GM13976 (cell line): ENCODE measurements at regions not wholly inside any gene's neighbourhood (a gene's known extent, or its start where the extent isn't known, plus 50 kb on each side); places are given as distances from the start of the nearest gene placed in this dataset.

Experiments
- DNase-seq: peaks from one replicate; pipeline ENCODE4 v3.0.0; 2012; ENCODE audit warnings: low spot score
- in situ Hi-C: fragments of 300-500 bp; cut with MboI; formaldehyde crosslinking; loops from one replicate; pipeline ENCODE4 v1.12.0; 2022; ENCODE audit warnings: low sequenced_read_pairs, mixed read lengths, inconsistent platforms; ENCODE audit not compliant: unreplicated experiment
- TF ChIP-seq, protein P1 (sequence below): IDR thresholded peaks from 2 replicates; pipeline ENCODE4 v1.5.1; 2012; ENCODE audit warnings: borderline replicate concordance, mild to moderate bottlenecking; ENCODE audit not compliant: insufficient read depth; ENCODE audit errors: extremely low read depth, missing control alignments, control extremely low read depth

DNA sequence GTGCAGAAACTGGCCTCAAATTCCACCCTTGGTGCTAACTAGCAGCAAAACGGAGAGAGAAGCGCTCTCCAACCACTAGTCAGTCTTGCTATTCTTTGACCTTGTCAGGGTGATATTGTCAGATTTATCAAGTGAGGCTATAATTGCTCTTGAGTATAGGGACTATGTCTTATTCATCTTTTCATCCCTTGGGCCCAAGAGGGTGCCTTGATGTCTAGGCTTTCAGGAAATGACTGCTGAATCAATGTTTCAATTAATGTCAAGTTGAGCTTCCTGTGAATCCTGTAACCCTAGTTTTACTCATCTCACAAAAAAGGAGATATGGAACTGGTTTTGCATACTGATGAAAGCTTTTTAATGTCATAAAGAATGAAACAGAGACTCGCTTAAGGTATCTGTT is 701.3 kb downstream of the EDEM1 start:
- TF ChIP-seq, protein P1, sequence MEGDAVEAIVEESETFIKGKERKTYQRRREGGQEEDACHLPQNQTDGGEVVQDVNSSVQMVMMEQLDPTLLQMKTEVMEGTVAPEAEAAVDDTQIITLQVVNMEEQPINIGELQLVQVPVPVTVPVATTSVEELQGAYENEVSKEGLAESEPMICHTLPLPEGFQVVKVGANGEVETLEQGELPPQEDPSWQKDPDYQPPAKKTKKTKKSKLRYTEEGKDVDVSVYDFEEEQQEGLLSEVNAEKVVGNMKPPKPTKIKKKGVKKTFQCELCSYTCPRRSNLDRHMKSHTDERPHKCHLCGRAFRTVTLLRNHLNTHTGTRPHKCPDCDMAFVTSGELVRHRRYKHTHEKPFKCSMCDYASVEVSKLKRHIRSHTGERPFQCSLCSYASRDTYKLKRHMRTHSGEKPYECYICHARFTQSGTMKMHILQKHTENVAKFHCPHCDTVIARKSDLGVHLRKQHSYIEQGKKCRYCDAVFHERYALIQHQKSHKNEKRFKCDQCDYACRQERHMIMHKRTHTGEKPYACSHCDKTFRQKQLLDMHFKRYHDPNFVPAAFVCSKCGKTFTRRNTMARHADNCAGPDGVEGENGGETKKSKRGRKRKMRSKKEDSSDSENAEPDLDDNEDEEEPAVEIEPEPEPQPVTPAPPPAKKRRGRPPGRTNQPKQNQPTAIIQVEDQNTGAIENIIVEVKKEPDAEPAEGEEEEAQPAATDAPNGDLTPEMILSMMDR: no peak
- in situ Hi-C loops: no loop called here

GRCh38 chr3:5889374-5889773 is 701.9 kb downstream of the EDEM1 start:
- TF ChIP-seq, protein P1: no peak
- no peak for DNase-seq
- in situ Hi-C loops: no loop called here

More for the DNA sequence above, 701.3 kb downstream of the EDEM1 start:
- DNase-seq: no peak

DNA sequence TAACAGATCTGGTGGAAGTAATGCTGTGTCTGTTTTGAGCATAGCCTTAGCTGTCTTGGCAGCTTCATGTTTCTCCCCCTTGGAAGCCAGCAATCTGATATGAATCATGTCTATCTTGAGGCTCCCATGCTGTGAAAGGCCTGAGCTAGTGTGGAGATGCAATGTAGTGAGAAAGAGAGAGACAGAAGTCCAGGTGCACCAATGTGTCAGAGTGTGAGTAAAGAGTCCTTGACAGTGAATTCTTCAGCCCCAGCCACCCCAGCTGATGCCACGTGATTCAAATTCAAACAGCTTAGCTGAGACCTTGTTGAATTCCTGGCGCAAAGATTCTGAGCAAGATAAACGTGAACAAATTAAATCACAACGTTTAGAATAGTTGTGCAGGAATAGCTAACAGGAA is 704.2 kb downstream of the EDEM1 start:
- in situ Hi-C loops: no loop called here
- DNase-seq: no peak
- TF ChIP-seq, protein P1: no peak

- in situ Hi-C loops: no loop called here
- DNase-seq: no peak
- TF ChIP-seq, protein P1: no peak
Measured at GRCh38 chr3:5898106-5898505, 710.6 kb downstream of the EDEM1 start.

DNA sequence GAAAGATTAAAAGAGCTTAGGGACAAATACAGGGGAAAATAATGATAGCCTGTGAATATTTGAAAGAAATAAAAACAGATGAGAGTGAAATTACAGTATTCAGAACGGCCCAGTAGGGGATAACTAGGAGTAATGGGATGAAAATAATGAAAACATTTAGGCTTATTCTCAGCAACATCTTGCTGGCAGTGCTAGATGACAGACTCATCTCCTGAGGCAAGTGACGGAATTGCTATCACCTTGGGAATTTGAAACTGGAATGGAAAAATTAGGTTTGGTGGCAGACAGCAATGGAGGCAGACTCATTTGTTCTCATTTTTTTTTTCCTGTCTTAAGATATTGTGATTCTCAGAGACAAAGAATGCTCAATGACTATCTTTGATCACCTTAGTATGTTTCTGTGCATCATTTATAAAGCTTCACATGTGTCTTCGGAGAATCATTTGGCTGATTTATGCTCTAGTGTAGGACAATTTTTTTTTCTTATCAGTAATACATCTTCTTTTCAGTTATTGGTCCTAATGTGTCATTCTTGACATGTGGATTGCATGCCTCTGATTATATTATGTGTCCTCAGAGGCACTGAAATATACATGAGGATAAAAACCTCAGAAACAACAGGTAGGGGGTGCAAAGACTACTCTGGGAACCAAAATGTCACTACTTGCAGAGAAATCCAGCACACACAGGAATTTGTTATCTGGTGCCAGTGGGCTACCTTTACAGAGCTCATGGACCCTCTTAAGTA is 711.7 kb downstream of the EDEM1 start:
- TF ChIP-seq, protein P1: no peak
- in situ Hi-C loops: no loop called here
- no peak for DNase-seq

GRCh38 chr3:5917932-5918331 is 730.4 kb downstream of the EDEM1 start:
- no peak for DNase-seq
- in situ Hi-C loops: no loop called here

More at GRCh38 chr3:5917932-5918331, 730.4 kb downstream of the EDEM1 start:
- TF ChIP-seq, protein P1: no peak
